SH-SY5Y (cell line): ENCODE measurements at regions not wholly inside any gene's neighbourhood (a gene's known extent, or its start where the extent isn't known, plus 50 kb on each side); places are given as distances from the start of the nearest gene placed in this dataset.

ENCODE experiments used
- GATA2 ChIP-seq: IDR thresholded peaks from 2 replicates; pipeline ENCODE4 v1.6.1; 2011; ENCODE audit warnings: mild to moderate bottlenecking, low read depth, low read length
- GATA3 ChIP-seq: IDR thresholded peaks from 2 replicates; pipeline ENCODE4 v1.6.1; 2011; ENCODE audit warnings: low read depth, mild to moderate bottlenecking, low read length, moderate library complexity

DNA sequence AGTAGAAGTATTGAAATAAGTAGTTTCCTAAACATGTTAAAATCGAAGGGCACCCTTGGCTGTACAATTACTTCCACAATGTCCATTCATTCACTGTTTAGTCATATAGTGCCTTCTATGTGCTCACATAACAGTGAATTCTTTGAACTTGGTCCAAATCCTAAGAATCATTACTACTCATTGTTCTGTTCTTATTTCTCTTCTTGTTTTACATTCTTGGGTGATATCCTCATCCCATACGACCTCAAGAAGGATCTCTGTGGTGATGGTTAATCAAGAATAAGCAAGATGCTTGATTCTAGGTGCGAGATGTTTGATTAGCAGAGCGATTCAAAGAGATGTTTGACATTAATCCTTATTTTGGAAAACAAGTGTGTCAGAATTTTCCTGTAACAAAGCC lies 667.4 kb upstream of the ZP4 start:
- TF ChIP-seq GATA2 (no peak), GATA3 (no peak)
